ENCODE measurements at regions not wholly inside any gene's neighbourhood (a gene's known extent, or its start where the extent isn't known, plus 50 kb on each side); places are given as distances from the start of the nearest gene placed in this dataset.

GRCh38 chr3:197367081-197367780, 68.8 kb upstream of the DLG1 start (continued):
- TF ChIP-seq HOXA9 (CRISPR knock-in tag; IDR thresholded peaks at IDR 0.05; ENCODE audit: borderline replicate concordance) = no peak
- TF ChIP-seq, protein P1, sequence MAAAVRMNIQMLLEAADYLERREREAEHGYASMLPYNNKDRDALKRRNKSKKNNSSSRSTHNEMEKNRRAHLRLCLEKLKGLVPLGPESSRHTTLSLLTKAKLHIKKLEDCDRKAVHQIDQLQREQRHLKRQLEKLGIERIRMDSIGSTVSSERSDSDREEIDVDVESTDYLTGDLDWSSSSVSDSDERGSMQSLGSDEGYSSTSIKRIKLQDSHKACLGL (CRISPR knock-in tag; IDR thresholded peaks at IDR 0.05) = no peak
- TF ChIP-seq, protein P2, sequence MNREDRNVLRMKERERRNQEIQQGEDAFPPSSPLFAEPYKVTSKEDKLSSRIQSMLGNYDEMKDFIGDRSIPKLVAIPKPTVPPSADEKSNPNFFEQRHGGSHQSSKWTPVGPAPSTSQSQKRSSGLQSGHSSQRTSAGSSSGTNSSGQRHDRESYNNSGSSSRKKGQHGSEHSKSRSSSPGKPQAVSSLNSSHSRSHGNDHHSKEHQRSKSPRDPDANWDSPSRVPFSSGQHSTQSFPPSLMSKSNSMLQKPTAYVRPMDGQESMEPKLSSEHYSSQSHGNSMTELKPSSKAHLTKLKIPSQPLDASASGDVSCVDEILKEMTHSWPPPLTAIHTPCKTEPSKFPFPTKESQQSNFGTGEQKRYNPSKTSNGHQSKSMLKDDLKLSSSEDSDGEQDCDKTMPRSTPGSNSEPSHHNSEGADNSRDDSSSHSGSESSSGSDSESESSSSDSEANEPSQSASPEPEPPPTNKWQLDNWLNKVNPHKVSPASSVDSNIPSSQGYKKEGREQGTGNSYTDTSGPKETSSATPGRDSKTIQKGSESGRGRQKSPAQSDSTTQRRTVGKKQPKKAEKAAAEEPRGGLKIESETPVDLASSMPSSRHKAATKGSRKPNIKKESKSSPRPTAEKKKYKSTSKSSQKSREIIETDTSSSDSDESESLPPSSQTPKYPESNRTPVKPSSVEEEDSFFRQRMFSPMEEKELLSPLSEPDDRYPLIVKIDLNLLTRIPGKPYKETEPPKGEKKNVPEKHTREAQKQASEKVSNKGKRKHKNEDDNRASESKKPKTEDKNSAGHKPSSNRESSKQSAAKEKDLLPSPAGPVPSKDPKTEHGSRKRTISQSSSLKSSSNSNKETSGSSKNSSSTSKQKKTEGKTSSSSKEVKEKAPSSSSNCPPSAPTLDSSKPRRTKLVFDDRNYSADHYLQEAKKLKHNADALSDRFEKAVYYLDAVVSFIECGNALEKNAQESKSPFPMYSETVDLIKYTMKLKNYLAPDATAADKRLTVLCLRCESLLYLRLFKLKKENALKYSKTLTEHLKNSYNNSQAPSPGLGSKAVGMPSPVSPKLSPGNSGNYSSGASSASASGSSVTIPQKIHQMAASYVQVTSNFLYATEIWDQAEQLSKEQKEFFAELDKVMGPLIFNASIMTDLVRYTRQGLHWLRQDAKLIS (CRISPR knock-in tag; IDR thresholded peaks at IDR 0.05) = no peak
- peak; percentile 61 for TF ChIP-seq ZFY (CRISPR knock-in tag; IDR thresholded peaks at IDR 0.05)
- no peak for TF ChIP-seq BRF2 (CRISPR knock-in tag; IDR thresholded peaks at IDR 0.05)
- no peak for TF ChIP-seq ATF3 (CRISPR knock-in tag; IDR thresholded peaks at IDR 0.05)
- TF ChIP-seq NR2F6 (IDR thresholded peaks at IDR 0.05) = no peak
- TF ChIP-seq NR2F6 (CRISPR knock-in tag; IDR thresholded peaks at IDR 0.05) = no peak
- TF ChIP-seq ZIK1 (CRISPR knock-in tag; IDR thresholded peaks at IDR 0.05; ENCODE audit: borderline replicate concordance, low read depth) = no peak
- 0 out of 2 replicates have a peak, but pooled peaks have one; percentile 17 for TF ChIP-seq ETV5 (CRISPR knock-in tag; IDR thresholded peaks at IDR 0.05; ENCODE audit: borderline replicate concordance)
- no peak for TF ChIP-seq PRPF4 (IDR thresholded peaks at IDR 0.05; ENCODE audit: low read depth, low read length, poor library complexity, severe bottlenecking)
- TF ChIP-seq ZNF775 (CRISPR knock-in tag; IDR thresholded peaks at IDR 0.05; ENCODE audit: borderline replicate concordance) = no peak
- TF ChIP-seq TFE3 (CRISPR knock-in tag; IDR thresholded peaks at IDR 0.05) = no peak
- TF ChIP-seq HNRNPL (IDR thresholded peaks at IDR 0.05; ENCODE audit: low read depth, low read length) = 0 out of 2 replicates have a peak, but pooled peaks have one; percentile 58
- TF ChIP-seq SALL1 (CRISPR knock-in tag; IDR thresholded peaks at IDR 0.05) = no peak; the same call in 1 of the 2 replicates
- TF ChIP-seq ZFP37 (CRISPR knock-in tag; IDR thresholded peaks at IDR 0.05; ENCODE audit: borderline replicate concordance) = no peak

Data from HepG2 (cell line).